ENCODE measurements at regions not wholly inside any gene's neighbourhood (a gene's known extent, or its start where the extent isn't known, plus 50 kb on each side); places are given as distances from the start of the nearest gene placed in this dataset.

GRCh38 chr2:217260441-217261115 lies 400.7 kb upstream of the TNP1 start:
- no peak for DNase-seq

GRCh38 chr2:217258170-217258569 lies 398.3 kb upstream of the TNP1 start:
- no peak for DNase-seq

GRCh38 chr2:217256251-217256650 lies 396.4 kb upstream of the TNP1 start:
- no peak for DNase-seq

GRCh38 chr2:217254111-217254510 lies 394.2 kb upstream of the TNP1 start:
- DNase-seq = no peak

- DNase-seq = no peak
These were observed 392.3 kb upstream of the TNP1 start for GRCh38 chr2:217252181-217252580.

- no peak for DNase-seq
These were observed 390.2 kb upstream of the TNP1 start for GRCh38 chr2:217250013-217250524.

- no peak for DNase-seq
These were observed 389.5 kb upstream of the TNP1 start for GRCh38 chr2:217249121-217250012.

GRCh38 chr2:217248312-217248935 lies 388.6 kb upstream of the TNP1 start:
- DNase-seq = no peak

GRCh38 chr2:217247476-217247875 lies 387.6 kb upstream of the TNP1 start:
- DNase-seq = no peak

GRCh38 chr2:217246108-217246507 lies 386.2 kb upstream of the TNP1 start:
- DNase-seq = no peak

- DNase-seq = no peak
These were observed 385.0 kb upstream of the TNP1 start for GRCh38 chr2:217244815-217245214.

GRCh38 chr2:217242947-217243346 lies 383.1 kb upstream of the TNP1 start:
- DNase-seq = no peak

- no peak for DNase-seq
These were observed 371.9 kb upstream of the TNP1 start for GRCh38 chr2:217231724-217232123.

GRCh38 chr2:217231212-217231611 lies 371.3 kb upstream of the TNP1 start:
- DNase-seq = no peak

GRCh38 chr2:217228732-217229131 lies 368.9 kb upstream of the TNP1 start:
- no peak for DNase-seq

- DNase-seq = no peak
These were observed 367.9 kb upstream of the TNP1 start for GRCh38 chr2:217227794-217228193.

GRCh38 chr2:217225596-217225995 lies 365.7 kb upstream of the TNP1 start:
- DNase-seq = no peak

- peak; percentile 68 for DNase-seq
These were observed 363.5 kb upstream of the TNP1 start for GRCh38 chr2:217223222-217223930.

GRCh38 chr2:217222309-217222910 lies 362.5 kb upstream of the TNP1 start:
- DNase-seq = no peak

- DNase-seq = no peak
These were observed 360.6 kb upstream of the TNP1 start for GRCh38 chr2:217220228-217221013.

GRCh38 chr2:217219164-217219520 lies 359.3 kb upstream of the TNP1 start:
- no peak for DNase-seq

Data from stimulated activated CD4-positive, alpha-beta T cell treated with anti-CD3 and anti-CD28 coated beads, Interleukin-15, amount 100 ng/mL, for 24 hours (primary cell).